Transverse colon (tissue), 4 donors: ENCODE measurements at regions not wholly inside any gene's neighbourhood (a gene's known extent, or its start where the extent isn't known, plus 50 kb on each side); places are given as distances from the start of the nearest gene placed in this dataset.

Experiments
- DNase-seq: peaks from one replicate; pipeline ENCODE4 v3.0.0-alpha.2; 2019
- H3K27ac ChIP-seq, 4 donors: fragments of 200-600 bp; sonication (generic); 2 replicates each; pipeline ENCODE4 v1.5.1; 2016 to 2018; ENCODE audit warnings: inconsistent platforms in 4 of 4
- H3K27me3 ChIP-seq: fragments of 200-600 bp; sonication (generic); 2 replicates; pipeline ENCODE4 v1.5.1; 2017; ENCODE audit warnings: inconsistent platforms
- H3K36me3 ChIP-seq, 4 donors: fragments of 200-600 bp; sonication (generic); 2 replicates each; pipeline ENCODE4 v1.5.1; 2017 to 2019; ENCODE audit warnings: inconsistent platforms in 4 of 4
- H3K4me1 ChIP-seq, 4 donors: fragments of 200-600 bp; sonication (generic); 2 replicates each; pipeline ENCODE4 v1.5.1; 2017 to 2020; ENCODE audit warnings: inconsistent platforms in 4 of 4
- H3K4me3 ChIP-seq, 4 donors: fragments of 200-600 bp; sonication (generic); 1 replicate in 1 of 4; 2 replicates in 3 of 4; pipeline versions ENCODE4 v1.5.1 to v1.6.1; 2017 to 2019; ENCODE audit warnings: inconsistent platforms in 4 of 4
- H3K9me3 ChIP-seq, 2 donors: fragments of 200-600 bp; sonication (generic); 2 replicates each; pipeline ENCODE4 v1.5.1; 2017 to 2019; ENCODE audit warnings: inconsistent platforms in 2 of 2
- CTCF ChIP-seq, 5 experiments: fragments of 200-600 bp in 3 of 5; fragments of 450-650 bp in 2 of 5; sonication (generic) in 3 of 5; IDR thresholded peaks; 1 replicate in 2 of 5; 2 replicates in 3 of 5; pipeline ENCODE4 v1.5.1; 2016 to 2017; ENCODE audit warnings: antibody characterized with exemption in 5 of 5, inconsistent platforms in 3 of 5, mild to moderate bottlenecking in 2 of 5, moderate library complexity in 1 of 5
- EP300 ChIP-seq: sonication (generic); formaldehyde crosslinking; IDR thresholded peaks from one replicate; pipeline ENCODE4 v1.6.1; 2017; ENCODE audit warnings: antibody characterized with exemption, low read depth
- POLR2A ChIP-seq: fragments of 450-650 bp; IDR thresholded peaks from one replicate; pipeline ENCODE4 v1.6.1; 2016; ENCODE audit warnings: antibody characterized with exemption, mild to moderate bottlenecking, moderate library complexity
- POLR2AphosphoS5 ChIP-seq, 3 donors: sonication (generic); formaldehyde crosslinking; IDR thresholded peaks; one replicate each; pipeline ENCODE4 v1.6.1; 2016; ENCODE audit warnings: antibody characterized with exemption in 3 of 3
- WGBS, 2 donors: methylation state at CpG; one replicate each; pipeline ENCODE4 v1.1.5; 2018; ENCODE audit warnings: low coverage in 1 of 2; 5-methylcytosine and 5-hydroxymethylcytosine counted together
- in situ Hi-C, 4 donors: fragments of 200-750 bp; cut with MboI; loops; one replicate each; pipeline versions ENCODE4 v1.15.0 to v1.15.1; 2017; ENCODE audit warnings: low sequenced_read_pairs in 3 of 4, low pct_ligation_motif_present in 1 of 4, low pct_unique_long_range_greater_than_20kb in 1 of 4
- intact Hi-C: fragments of 100-400 bp; cut with DNase I; formaldehyde crosslinking; loops from one replicate; pipeline ENCODE4 v1.15.1; 2023; ENCODE audit warnings: low total_unique reads

GRCh38 chr15:53165988-53166683 is 376.0 kb upstream of the ONECUT1 start:
- Histone ChIP-seq H3K27me3 (no peaks in the 10 kb centered on the region), H3K4me3 (no peak overlapping the region), H3K36me3 (no peaks in the 10 kb centered on the region), H3K9me3 (no peaks in the 10 kb centered on the region), H3K27ac (no peak overlapping the region), H3K4me1 (no peaks in the 10 kb centered on the region)
- in situ Hi-C loops (no loop called here), intact Hi-C loops (no loop called here)
- TF ChIP-seq CTCF (IDR thresholded peaks at IDR 0.05) (no peak), EP300 (no peak), POLR2A (no peak), POLR2AphosphoS5 (IDR thresholded peaks at IDR 0.05) (no peak)
- DNase-seq, result no peak
- 73 to 74% methylated on average over 5 to 7 of the region's 7 CpGs for WGBS, 2 donors

DNA sequence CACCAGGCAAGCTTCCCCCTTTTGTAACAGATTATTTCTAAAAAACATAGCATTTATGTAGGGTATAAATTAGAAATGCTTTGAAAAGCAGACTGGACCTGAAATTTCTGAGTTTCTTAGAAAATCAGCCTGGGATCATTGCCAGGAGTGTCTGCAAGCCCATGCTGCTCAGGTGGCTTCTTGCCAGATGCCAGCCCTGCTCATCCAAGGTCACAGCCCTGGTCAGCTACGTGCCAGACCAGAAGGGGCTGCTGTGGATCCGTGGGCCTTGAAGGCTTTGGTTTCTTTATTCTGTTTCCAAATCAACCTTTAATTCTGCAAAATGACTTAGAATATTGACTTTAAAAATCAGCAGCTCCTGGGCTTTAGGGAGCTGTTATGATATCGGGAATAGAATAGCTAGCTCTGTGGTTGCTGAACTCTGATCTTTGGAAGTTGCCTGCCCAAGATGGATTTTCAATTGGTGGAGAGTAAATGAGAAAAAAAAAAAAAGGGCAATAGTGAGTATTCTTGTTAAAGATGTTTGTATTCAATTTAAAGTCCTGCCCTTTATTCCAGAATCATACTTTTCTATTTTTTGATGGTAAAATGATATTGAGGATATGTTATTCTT is 370.1 kb upstream of the ONECUT1 start:
- Histone ChIP-seq H3K27ac (no peak overlapping the region), H3K9me3 (no peaks in the 10 kb centered on the region), H3K4me3 (no peak overlapping the region), H3K27me3 (no peaks in the 10 kb centered on the region), H3K4me1 (no peaks in the 10 kb centered on the region), H3K36me3 (no peaks in the 10 kb centered on the region)
- no peak for DNase-seq
- intact Hi-C loops (no loop called here), in situ Hi-C loops (no loop called here)
- WGBS, 2 donors, result 72 to 90% methylated on average over 1 to 3 of the region's 3 CpGs
- TF ChIP-seq POLR2A (no peak), EP300 (no peak), POLR2AphosphoS5 (IDR thresholded peaks at IDR 0.05) (no peak), CTCF (IDR thresholded peaks at IDR 0.05) (no peak)

GRCh38 chr15:53159458-53159857 is 369.3 kb upstream of the ONECUT1 start:
- no peak for DNase-seq
- Histone ChIP-seq H3K27ac (no peak overlapping the region), H3K4me3 (no peak overlapping the region), H3K27me3 (no peaks in the 10 kb centered on the region), H3K36me3 (no peaks in the 10 kb centered on the region), H3K9me3 (no peaks in the 10 kb centered on the region), H3K4me1 (no peaks in the 10 kb centered on the region)
- no peak for TF ChIP-seq POLR2A
- no peak for TF ChIP-seq EP300
- no peak for TF ChIP-seq CTCF (IDR thresholded peaks at IDR 0.05)
- TF ChIP-seq POLR2AphosphoS5 (IDR thresholded peaks at IDR 0.05), result no peak
- in situ Hi-C loops, result no loop called here
- intact Hi-C loops, result no loop called here

DNA sequence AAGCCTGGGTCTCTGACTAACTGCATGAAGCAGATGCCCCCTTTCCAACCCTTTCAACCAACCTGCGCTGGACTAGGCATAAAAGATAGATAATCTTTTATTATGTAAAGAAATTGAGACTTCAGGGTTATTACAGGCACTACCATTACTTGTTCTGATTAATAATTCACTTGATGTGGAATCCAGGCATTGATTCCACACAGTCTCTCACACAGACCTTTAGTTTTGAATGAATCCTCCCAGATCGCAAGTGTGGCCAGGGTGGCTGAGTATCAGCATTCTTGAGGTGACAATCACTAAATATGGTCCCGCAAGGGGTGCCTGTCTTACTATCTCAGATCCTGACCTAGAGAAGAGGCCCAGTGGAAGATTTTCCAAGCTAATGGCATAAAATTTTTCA is 368.9 kb upstream of the ONECUT1 start:
- in situ Hi-C loops, result no loop called here
- TF ChIP-seq CTCF (IDR thresholded peaks at IDR 0.05) (no peak), EP300 (no peak), POLR2A (no peak), POLR2AphosphoS5 (IDR thresholded peaks at IDR 0.05) (no peak)

More for the DNA sequence above, 368.9 kb upstream of the ONECUT1 start:
- 92 to 94% methylated on average over 3 of the region's 3 CpGs for WGBS, 2 donors
- intact Hi-C loops, result no loop called here
- DNase-seq, result no peak
- Histone ChIP-seq H3K36me3 (no peaks in the 10 kb centered on the region), H3K4me3 (no peak overlapping the region), H3K9me3 (no peaks in the 10 kb centered on the region), H3K4me1 (no peaks in the 10 kb centered on the region), H3K27me3 (no peaks in the 10 kb centered on the region), H3K27ac (no peak overlapping the region)
